ENCODE measurements at regions not wholly inside any gene's neighbourhood (a gene's known extent, or its start where the extent isn't known, plus 50 kb on each side); places are given as distances from the start of the nearest gene placed in this dataset.
"Not testable (repeated sequence)": the region's sequence is repeated elsewhere in the genome, so short reads cannot be mapped to it uniquely, and the experiment has no call there.

DNA sequence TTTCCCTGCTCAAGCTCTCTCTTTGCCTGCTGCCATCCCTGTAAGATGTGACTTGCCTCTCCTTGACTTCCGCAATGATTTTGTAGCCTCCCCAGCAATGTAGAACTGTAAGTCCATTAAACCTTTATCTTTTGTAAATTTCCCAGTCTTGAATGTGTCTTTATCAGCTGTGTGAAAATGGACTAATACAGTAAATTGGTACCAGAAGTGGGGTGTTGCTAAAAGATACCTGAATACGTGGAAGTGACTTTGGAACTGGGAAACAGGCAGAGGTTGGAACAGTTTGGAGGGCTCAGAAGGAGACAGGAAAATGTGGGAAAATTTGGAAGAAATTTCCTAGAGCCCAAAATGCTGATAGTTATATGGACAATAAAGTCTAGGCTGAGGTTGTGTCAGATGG, 184.6 kb upstream of the EEF2KMT start:
- DNase-seq: not testable (repeated sequence)

DNA sequence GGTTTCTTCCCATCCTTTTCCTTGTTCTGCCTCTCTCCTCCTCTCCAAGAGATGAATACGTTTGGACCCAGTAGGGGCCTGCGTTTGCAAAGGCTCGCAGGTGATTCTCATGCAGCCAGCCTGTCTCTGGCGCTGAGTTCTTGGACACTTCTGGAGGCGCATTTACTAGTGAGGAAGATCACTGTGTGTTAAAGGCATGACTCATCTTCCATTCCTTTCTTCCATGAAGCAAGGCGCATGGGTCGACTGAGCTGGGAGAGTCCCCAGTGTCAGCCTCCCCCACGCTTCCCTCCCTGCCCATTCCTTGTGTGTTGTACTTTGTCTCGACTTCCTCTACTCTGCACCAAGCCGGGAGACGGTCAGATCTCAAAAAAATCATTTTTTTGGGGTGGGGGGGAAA, 159.9 kb upstream of the EEF2KMT start:
- DNase-seq: peak in 1 of 58 donors; percentile 14

- peak in 12 of 58 donors; percentile 4 to 30 (median 12) for DNase-seq
Observed at GRCh38 chr16:5252791-5253190, 155.2 kb upstream of the EEF2KMT start.

GRCh38 chr16:5247403-5247802, 149.8 kb upstream of the EEF2KMT start:
- not testable (repeated sequence) for DNase-seq

- not testable (repeated sequence) for DNase-seq
Observed at GRCh38 chr16:5240278-5240626, 142.7 kb upstream of the EEF2KMT start.

- peak in 15 of 58 donors; percentile 1 to 45 (median 8) for DNase-seq
Observed at GRCh38 chr16:5239472-5240277, 142.1 kb upstream of the EEF2KMT start.

DNA sequence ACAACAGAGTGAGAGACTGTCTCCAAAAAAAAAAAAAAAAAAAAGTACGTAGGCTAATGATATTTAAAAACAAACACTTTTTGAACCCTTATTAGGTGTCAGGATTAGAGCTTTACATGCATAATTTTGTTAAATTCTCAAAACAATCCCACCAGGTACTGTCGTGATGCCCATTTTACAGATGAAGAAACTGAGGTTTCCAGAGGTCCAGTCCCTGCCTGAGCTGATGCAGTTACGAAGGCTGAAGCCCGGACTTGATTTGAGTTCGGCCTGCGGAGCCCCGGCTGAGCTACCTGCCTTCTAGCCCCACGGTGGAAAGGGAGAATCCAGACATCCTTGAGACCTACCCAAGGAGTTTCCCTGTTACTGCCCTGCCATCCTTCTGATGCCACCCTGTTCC, 137.5 kb upstream of the EEF2KMT start:
- no peak for DNase-seq

- no peak for DNase-seq
Observed at GRCh38 chr16:5234295-5235050, 136.9 kb upstream of the EEF2KMT start.

DNA sequence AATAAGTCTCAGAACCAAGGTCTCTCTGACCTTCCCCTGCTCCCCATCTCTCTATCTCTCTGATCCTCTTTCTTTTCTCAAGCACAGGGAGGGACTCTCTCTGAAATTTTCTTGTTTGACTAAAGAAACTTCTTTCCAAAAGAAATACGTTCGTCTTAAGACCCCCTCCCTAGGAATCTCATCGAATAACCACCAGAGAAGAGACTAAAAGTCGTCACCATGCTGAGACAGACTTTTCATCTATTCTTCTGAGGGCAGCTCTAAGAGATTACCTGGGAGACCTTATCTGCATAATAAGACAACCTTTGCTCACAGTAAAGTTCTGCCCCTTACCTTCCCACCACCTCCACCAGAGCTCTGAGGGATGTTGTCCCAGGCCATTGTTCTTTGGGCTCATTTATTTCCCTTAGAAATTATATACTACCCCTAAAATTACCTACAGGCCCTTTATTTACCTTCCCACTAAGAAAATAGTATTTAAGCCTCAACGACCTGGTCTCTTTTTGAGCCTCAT, 133.7 kb upstream of the EEF2KMT start:
- DNase-seq: no peak

DNA sequence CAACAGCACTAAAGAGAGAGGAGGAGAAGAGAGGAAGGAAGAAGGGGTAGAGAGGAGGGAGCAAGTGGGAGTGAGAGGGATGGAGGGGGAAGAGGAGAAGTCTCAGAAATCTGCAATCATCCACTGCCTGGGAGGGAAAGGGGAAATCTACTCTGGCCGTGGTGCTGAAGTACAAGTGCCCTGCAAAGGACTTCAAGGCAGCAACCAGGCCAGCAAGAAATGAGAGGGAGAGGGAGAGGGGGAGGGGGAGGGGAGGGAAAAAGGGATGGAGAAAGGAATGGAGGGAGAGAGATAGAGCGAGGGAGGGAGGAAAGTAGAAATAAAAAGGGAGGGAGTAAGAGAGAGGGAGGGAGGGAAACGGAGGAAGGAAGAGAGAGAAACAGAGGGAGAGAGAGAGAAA, 130.8 kb upstream of the EEF2KMT start:
- DNase-seq: no peak

- DNase-seq: no peak
Observed at GRCh38 chr16:5225931-5226655, 128.5 kb upstream of the EEF2KMT start.

DNA sequence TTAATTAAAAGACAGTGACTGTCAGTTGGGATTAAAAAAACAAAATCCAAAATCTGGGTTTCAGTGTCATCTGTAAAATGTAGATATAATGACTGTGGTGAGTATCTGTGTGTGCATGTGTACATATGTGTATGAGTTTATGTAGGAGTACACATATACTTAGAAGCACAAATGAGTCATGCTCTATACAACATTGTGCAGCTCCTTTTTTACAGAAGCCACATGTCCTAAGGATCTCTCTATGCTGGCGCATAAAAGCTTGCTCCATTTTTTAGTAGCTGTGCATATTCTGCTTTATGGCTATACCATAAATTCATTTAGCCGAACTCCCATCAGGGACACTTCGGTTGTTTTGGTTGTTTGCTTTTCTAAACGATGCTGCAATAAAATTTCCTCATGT, 125.2 kb upstream of the EEF2KMT start:
- DNase-seq: no peak

DNA sequence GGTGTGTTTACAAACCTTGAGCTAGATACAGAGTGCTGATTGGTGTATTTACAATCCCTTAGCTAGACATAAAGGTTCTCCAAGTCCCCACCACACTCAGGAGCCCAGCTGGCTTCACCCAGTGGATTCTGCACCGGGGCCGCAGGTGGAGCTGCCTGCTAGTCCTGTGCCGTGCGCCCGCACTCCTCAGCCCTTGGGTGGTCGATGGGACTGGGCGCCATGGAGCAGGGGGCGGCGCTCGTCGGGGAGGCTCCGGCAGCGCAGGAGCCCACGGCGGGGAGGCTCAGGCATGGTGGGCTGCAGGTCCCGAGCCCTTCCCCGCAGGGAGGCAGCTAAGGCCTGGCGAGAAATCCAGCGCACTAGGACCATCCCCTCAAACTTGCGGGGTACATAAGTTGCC, 124.2 kb upstream of the EEF2KMT start:
- DNase-seq: not testable (repeated sequence)

DNA sequence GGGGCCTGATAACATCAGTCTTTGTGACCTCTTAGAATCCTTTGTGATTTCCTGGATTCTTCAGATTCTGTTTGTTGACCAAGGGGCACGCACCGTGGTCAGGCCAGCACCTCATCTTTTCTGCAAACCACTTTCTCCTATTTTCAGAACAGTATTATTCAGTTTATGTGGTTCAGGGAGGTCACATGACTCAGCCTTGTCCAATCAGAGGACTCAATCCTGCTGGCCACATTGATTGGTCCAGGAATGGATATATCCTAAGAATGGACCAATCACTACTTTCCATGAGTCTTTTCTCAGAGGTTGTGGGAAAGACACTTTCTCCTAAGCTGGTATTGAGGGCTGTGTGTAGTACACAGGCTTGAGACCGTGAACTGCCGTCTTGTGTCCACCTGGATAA, 123.1 kb upstream of the EEF2KMT start:
- no peak for DNase-seq

DNA sequence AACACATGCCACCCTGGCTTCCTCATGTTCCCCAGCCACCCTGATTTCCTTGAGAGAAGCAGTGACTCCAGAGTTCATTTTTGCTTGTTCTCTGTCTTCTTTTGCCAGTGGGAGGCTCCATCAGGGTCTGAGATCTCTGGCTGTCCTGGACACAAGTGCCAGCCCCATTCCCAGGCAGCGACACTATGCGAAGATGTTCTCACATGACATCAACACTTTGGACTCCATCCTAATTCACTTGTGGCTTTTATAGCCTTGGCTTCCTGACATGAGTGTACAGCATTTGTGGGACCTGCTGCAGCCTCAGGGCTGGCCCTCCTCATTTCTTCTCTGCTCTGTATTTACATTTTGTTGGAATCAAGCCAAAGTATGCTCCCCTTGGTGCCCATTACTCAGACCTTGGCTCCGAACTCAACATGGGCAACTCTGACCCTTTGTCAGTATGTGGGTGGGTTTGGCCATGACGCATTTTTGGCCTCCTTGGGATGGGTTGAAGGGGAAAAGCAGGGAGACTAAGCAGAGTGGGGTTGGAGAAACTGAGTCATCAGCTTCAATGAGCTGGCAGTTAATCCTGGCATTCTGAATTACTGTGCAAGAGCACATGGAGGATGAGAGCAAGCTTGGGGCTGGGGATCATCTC, 119.0 kb upstream of the EEF2KMT start:
- DNase-seq: no peak

DNA sequence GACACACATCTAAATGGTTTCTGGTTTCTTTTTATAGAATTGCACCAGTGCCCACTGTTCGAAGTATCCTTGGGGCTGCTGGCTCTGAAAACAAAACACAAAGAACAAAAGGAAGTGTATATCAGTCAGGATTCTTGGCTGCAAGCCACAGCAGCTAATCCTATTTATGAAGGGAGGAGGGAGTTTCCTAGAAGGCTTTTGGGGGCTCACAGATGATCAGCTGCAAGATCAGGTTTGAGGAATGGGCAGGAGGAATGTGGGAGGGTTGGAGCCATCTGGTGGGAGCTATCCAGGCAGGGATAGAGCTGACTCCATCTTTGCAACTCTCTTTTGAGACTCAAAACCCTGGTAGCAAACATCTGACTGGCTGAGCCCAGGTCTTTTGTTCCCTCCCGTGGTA, 118.3 kb upstream of the EEF2KMT start:
- DNase-seq: peak in 7 of 58 donors; percentile 1 to 13 (median 4)

GRCh38 chr16:5214466-5214865, 116.9 kb upstream of the EEF2KMT start:
- DNase-seq: no peak

GRCh38 chr16:5212501-5212900, 114.9 kb upstream of the EEF2KMT start:
- DNase-seq: not testable (repeated sequence)

GRCh38 chr16:5207862-5208498, 110.4 kb upstream of the EEF2KMT start:
- DNase-seq: peak in 2 of 58 donors; percentile 0 to 33

DNA sequence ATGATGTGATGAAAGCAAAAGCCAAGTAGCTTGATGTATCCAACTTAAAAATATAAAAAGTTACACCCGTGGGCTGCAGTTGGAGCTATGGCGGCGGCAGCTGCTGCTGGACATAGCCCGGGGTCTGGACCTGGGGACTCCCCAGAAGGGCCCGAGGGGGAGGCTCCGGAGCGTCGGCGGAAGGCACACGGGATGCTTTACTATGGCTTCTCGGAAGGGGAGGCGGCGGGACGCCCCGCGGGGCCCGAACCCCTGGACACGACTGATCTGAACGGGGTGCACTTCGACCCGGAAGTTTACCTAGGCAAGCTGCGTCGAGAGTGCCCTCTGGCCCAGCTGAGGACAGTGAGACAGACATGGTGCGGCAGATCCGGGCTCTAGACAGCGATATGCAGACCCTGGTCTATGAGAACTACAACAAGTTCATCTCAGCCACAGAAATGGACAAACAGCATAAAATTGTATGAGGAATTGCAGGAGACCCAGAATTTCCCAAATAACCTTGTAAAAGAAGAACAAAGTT, 109.5 kb upstream of the EEF2KMT start:
- DNase-seq: no peak

Measured in anterior cingulate cortex (tissue), 58 donors.